ENCODE measurements at regions not wholly inside any gene's neighbourhood (a gene's known extent, or its start where the extent isn't known, plus 50 kb on each side); places are given as distances from the start of the nearest gene placed in this dataset.

GRCh38 chr4:128560754-128561495, 248.6 kb upstream of the JADE1 start:
- dilution Hi-C loops (cut with MboI; ENCODE audit: extremely low pct_ligation_motif_present, low sequenced_read_pairs), result no loop called here
- Histone ChIP-seq H3K4me2 (ENCODE audit: control insufficient read depth, extremely low read depth, insufficient read depth, low read depth, low read length) (no peak overlapping the region), H3K27ac (ENCODE audit: control insufficient read depth, insufficient read depth, low read length) (no peak overlapping the region), H2AFZ (ENCODE audit: control insufficient read depth, low read length) (no peak overlapping the region), H3K79me2 (ENCODE audit: control insufficient read depth, insufficient read depth, low read length) (no peaks in the 10 kb centered on the region), H3K9me3 (ENCODE audit: control insufficient read depth, low read depth, low read length) (no peaks in the 10 kb centered on the region), H3K9me1 (ENCODE audit: control insufficient read depth, extremely low read depth, insufficient read depth, low read length) (no peaks in the 10 kb centered on the region), H3K4me3 (ENCODE audit: control insufficient read depth in 2 of 3, extremely low read depth in 1 of 3, insufficient read depth in 2 of 3, low read depth in 1 of 3, low read length in 3 of 3) (no peak overlapping the region), H4K20me1 (ENCODE audit: control insufficient read depth, extremely low read depth, insufficient read depth, low read length) (no peaks in the 10 kb centered on the region), H3K27me3 (ENCODE audit: control insufficient read depth, extremely low read depth, insufficient read depth, low read length) (no peaks in the 10 kb centered on the region), H3K9ac (ENCODE audit: control insufficient read depth, extremely low read depth, insufficient read depth, low read length) (no peak overlapping the region), H3K36me3 (ENCODE audit: control insufficient read depth in 2 of 2, extremely low read depth in 1 of 2, insufficient read depth in 2 of 2, low read length in 2 of 2) (no peaks in the 10 kb centered on the region), H3K4me1 (ENCODE audit: control insufficient read depth, extremely low read depth, insufficient read depth, low read length) (no peaks in the 10 kb centered on the region)
- no peak for TF ChIP-seq CTCF (optimal IDR thresholded peaks at IDR 0.05 in 1 of 3, IDR thresholded peaks at IDR 0.05 in 1 of 3, conservative IDR thresholded peaks at IDR 0.05 in 1 of 3; ENCODE audit: extremely low read depth in 1 of 3, insufficient read depth in 2 of 3, low read length in 3 of 3)
- TF ChIP-seq EZH2 (IDR thresholded peaks at IDR 0.05; ENCODE audit: low read length), result no peak
- no peak for DNase-seq (ENCODE audit: low read depth, low spot score)
- FAIRE-seq, result no peak

- peaks cover 2% of the 10 kb centered on the region for H3K4me1 ChIP-seq (ENCODE audit: control insufficient read depth, extremely low read depth, insufficient read depth, low read length)
- no peaks in the 10 kb centered on the region for H3K9me3 ChIP-seq (ENCODE audit: control insufficient read depth, low read depth, low read length)
- no peaks in the 10 kb centered on the region for H3K36me3 ChIP-seq (ENCODE audit: control insufficient read depth in 2 of 2, extremely low read depth in 1 of 2, insufficient read depth in 2 of 2, low read length in 2 of 2)
- H3K9me1 ChIP-seq (ENCODE audit: control insufficient read depth, extremely low read depth, insufficient read depth, low read length), result no peaks in the 10 kb centered on the region
- H3K27ac ChIP-seq (ENCODE audit: control insufficient read depth, insufficient read depth, low read length), result no peak overlapping the region
- H3K4me2 ChIP-seq (ENCODE audit: control insufficient read depth, extremely low read depth, insufficient read depth, low read depth, low read length), result no peak overlapping the region
- FAIRE-seq, result no peak
- H3K27me3 ChIP-seq (ENCODE audit: control insufficient read depth, extremely low read depth, insufficient read depth, low read length), result no peaks in the 10 kb centered on the region
- H4K20me1 ChIP-seq (ENCODE audit: control insufficient read depth, extremely low read depth, insufficient read depth, low read length), result no peaks in the 10 kb centered on the region
- TF ChIP-seq CTCF (optimal IDR thresholded peaks at IDR 0.05 in 1 of 3, IDR thresholded peaks at IDR 0.05 in 1 of 3, conservative IDR thresholded peaks at IDR 0.05 in 1 of 3; ENCODE audit: extremely low read depth in 1 of 3, insufficient read depth in 2 of 3, low read length in 3 of 3) (no peak), EZH2 (IDR thresholded peaks at IDR 0.05; ENCODE audit: low read length) (no peak)
- H2AFZ ChIP-seq (ENCODE audit: control insufficient read depth, low read length), result no peak overlapping the region
- H3K9ac ChIP-seq (ENCODE audit: control insufficient read depth, extremely low read depth, insufficient read depth, low read length), result no peak overlapping the region
- no peak overlapping the region for H3K4me3 ChIP-seq (ENCODE audit: control insufficient read depth in 2 of 3, extremely low read depth in 1 of 3, insufficient read depth in 2 of 3, low read depth in 1 of 3, low read length in 3 of 3)
- H3K79me2 ChIP-seq (ENCODE audit: control insufficient read depth, insufficient read depth, low read length), result no peaks in the 10 kb centered on the region
- dilution Hi-C loops (cut with MboI; ENCODE audit: extremely low pct_ligation_motif_present, low sequenced_read_pairs), result no loop called here
- no peak for DNase-seq (ENCODE audit: low read depth, low spot score)
Observed at GRCh38 chr4:128558896-128559679, 250.4 kb upstream of the JADE1 start.

All from keratinocyte (primary cell).